Loucy (cell line): ENCODE measurements at regions not wholly inside any gene's neighbourhood (a gene's known extent, or its start where the extent isn't known, plus 50 kb on each side); places are given as distances from the start of the nearest gene placed in this dataset.

Source experiments
- H2AFZ ChIP-seq: fragments of 200-600 bp; sonication (generic); 2 replicates; pipeline ENCODE4 v1.6.0; 2016; ENCODE audit warnings: antibody characterized with exemption, mild to moderate bottlenecking, low read length, moderate library complexity
- H3F3A ChIP-seq: fragments of 200-600 bp; 2 replicates; pipeline ENCODE4 v1.6.0; 2016; ENCODE audit warnings: antibody characterized with exemption, low read depth, mild to moderate bottlenecking
- H3K27me3 ChIP-seq: fragments of 200-600 bp; sonication (generic); 2 replicates; pipeline ENCODE4 v1.6.1; 2014; ENCODE audit warnings: low read length, mild to moderate bottlenecking; ENCODE audit not compliant: insufficient read depth, poor library complexity, severe bottlenecking
- H3K36me3 ChIP-seq: fragments of 200-600 bp; sonication (generic); 2 replicates; pipeline ENCODE4 v1.6.1; 2016; ENCODE audit warnings: low read length; ENCODE audit not compliant: insufficient read depth
- H3K4me1 ChIP-seq: fragments of 200-600 bp; sonication (generic); 2 replicates; pipeline ENCODE4 v1.5.1; 2014; ENCODE audit warnings: low read length, mild to moderate bottlenecking; ENCODE audit not compliant: insufficient read depth, poor library complexity, severe bottlenecking
- H3K4me2 ChIP-seq: fragments of 200-600 bp; sonication (generic); 2 replicates; pipeline ENCODE4 v1.6.0; 2014; ENCODE audit warnings: antibody characterized with exemption, low read length, low read depth, mild to moderate bottlenecking; ENCODE audit not compliant: poor library complexity, severe bottlenecking
- H3K4me3 ChIP-seq: fragments of 200-600 bp; sonication (generic); 2 replicates; pipeline ENCODE4 v1.5.1; 2014; ENCODE audit warnings: low read length, mild to moderate bottlenecking, mixed read lengths; ENCODE audit not compliant: poor library complexity, severe bottlenecking
- H3K79me2 ChIP-seq: fragments of 200-600 bp; sonication (generic); 2 replicates; pipeline ENCODE4 v1.6.1; 2014; ENCODE audit warnings: low read length; ENCODE audit not compliant: insufficient read depth
- H3K9ac ChIP-seq: fragments of 200-600 bp; sonication (generic); 2 replicates; pipeline ENCODE4 v1.6.0; 2014; ENCODE audit warnings: mild to moderate bottlenecking, low read depth, low read length, moderate library complexity; ENCODE audit not compliant: poor library complexity, severe bottlenecking
- H3K9me2 ChIP-seq: fragments of 200-600 bp; sonication (generic); replicated peaks from 2 replicates; pipeline ENCODE4 v1.6.1; 2016; ENCODE audit warnings: low read depth, low read length, mixed read lengths
- H3K9me3 ChIP-seq: fragments of 200-600 bp; sonication (generic); 2 replicates; pipeline ENCODE4 v1.6.1; 2014; ENCODE audit warnings: mild to moderate bottlenecking, antibody characterized with exemption, low read length, low read depth; ENCODE audit not compliant: insufficient read depth
- H4K20me1 ChIP-seq: fragments of 200-600 bp; sonication (generic); 2 replicates; pipeline ENCODE4 v1.6.0; 2014; ENCODE audit warnings: antibody characterized with exemption, low read length, mild to moderate bottlenecking; ENCODE audit not compliant: insufficient read depth, poor library complexity, severe bottlenecking
- EZH2phosphoT487 ChIP-seq: fragments of 200-600 bp; IDR thresholded peaks from 2 replicates; pipeline ENCODE4 v1.6.1; 2018; ENCODE audit warnings: antibody characterized with exemption, mild to moderate bottlenecking, moderate library complexity, borderline replicate concordance
- TF ChIP-seq, protein P1 (sequence below): fragments of 200-600 bp; sonication (generic); conservative IDR thresholded peaks from 2 replicates; pipeline ENCODE4 v1.5.1; 2014; ENCODE audit warnings: mild to moderate bottlenecking, antibody characterized with exemption, low read length

DNA sequence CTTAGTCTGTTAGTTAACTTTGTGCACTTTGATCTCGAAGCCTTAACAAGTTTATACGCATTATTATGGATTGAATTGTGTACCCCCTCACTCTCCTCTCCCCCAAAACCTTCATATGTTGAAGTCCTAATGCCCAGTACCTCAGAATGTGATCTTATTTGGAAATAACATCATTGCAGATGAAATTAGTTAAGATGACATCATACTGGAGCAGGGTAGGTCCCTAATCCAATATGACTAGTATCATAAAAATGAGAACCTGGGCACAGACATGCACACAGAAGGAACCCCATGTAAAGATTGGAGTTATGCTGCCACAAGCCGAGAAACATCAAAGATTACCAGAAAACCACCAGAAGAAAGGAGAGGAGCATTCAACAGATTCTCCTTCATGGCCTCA lies 85.8 kb upstream of the TSC22D1 start:
- Histone ChIP-seq H3K79me2 (no peaks in the 10 kb centered on the region), H3K9me2 (no peaks in the 10 kb centered on the region), H3K27me3 (no peaks in the 10 kb centered on the region), H3K4me3 (no peak overlapping the region), H3K4me1 (no peaks in the 10 kb centered on the region), H3K9ac (no peak overlapping the region), H2AFZ (no peak overlapping the region), H3F3A (no peaks in the 10 kb centered on the region), H3K4me2 (no peak overlapping the region), H3K36me3 (no peaks in the 10 kb centered on the region), H3K9me3 (no peaks in the 10 kb centered on the region), H4K20me1 (no peaks in the 10 kb centered on the region)
- TF ChIP-seq, protein P1, sequence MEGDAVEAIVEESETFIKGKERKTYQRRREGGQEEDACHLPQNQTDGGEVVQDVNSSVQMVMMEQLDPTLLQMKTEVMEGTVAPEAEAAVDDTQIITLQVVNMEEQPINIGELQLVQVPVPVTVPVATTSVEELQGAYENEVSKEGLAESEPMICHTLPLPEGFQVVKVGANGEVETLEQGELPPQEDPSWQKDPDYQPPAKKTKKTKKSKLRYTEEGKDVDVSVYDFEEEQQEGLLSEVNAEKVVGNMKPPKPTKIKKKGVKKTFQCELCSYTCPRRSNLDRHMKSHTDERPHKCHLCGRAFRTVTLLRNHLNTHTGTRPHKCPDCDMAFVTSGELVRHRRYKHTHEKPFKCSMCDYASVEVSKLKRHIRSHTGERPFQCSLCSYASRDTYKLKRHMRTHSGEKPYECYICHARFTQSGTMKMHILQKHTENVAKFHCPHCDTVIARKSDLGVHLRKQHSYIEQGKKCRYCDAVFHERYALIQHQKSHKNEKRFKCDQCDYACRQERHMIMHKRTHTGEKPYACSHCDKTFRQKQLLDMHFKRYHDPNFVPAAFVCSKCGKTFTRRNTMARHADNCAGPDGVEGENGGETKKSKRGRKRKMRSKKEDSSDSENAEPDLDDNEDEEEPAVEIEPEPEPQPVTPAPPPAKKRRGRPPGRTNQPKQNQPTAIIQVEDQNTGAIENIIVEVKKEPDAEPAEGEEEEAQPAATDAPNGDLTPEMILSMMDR: no peak
- no peak for TF ChIP-seq EZH2phosphoT487

DNA sequence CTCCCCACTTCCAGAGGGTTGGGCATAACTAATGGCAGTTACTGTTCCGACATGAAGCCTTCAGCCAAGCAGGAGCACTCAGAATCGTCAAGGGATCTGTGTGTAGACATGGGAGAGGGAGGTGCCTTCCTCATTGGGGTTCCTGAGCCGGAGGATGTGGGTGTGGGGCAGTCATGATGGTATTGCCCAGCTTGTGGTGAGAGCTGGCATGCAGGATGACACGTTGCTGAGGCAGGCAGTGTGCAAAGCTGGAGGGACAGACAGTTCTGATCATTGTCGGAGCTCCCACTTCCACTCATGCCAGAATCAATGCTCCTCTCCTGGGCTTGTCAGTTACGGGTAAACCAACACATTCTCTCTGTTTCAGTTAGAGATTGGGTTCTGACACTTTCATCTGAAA lies 83.9 kb upstream of the TSC22D1 start:
- TF ChIP-seq EZH2phosphoT487: no peak
- Histone ChIP-seq H3K9me3 (no peaks in the 10 kb centered on the region), H3K27me3 (no peaks in the 10 kb centered on the region), H2AFZ (peak overlapping the region; percentile 45; the same call in 1 of the 2 replicates), H3K9me2 (no peaks in the 10 kb centered on the region), H4K20me1 (no peaks in the 10 kb centered on the region), H3K4me3 (no peak overlapping the region), H3K79me2 (no peaks in the 10 kb centered on the region), H3K9ac (no peak overlapping the region), H3K4me2 (no peak overlapping the region), H3K4me1 (no peaks in the 10 kb centered on the region), H3K36me3 (no peaks in the 10 kb centered on the region), H3F3A (no peaks in the 10 kb centered on the region)

DNA sequence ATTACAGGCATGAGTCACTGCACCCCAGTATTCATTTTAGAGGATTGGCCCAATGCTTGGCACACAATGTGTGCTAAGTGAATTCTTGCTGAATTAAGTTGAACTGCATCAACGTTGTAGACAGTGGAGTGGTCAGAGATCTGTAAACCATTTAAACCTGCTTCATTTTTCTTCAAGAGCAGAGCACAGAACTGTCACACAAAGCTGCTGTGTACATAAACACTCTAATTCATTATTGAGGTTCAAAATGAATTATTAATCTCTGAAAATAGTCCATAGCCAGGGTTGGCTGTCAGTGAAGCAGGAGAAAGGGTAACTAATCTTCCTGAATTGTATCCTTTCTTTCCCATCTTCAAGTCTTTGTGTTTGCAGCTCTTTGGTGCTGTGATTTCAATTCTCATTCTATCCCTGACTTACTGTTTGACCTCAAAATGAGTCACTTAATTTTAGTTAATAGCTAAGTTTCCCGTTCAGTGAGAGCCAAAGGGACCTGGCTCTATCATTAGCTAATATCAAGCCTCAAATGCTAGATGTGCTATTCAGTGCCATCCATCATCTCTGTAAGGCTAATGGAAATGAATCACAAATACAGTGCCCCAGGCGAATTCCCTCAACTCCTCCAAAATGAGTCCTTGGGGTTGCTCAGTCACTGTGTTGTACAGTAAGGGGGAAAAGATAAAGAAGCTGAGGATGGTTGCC lies 77.0 kb upstream of the TSC22D1 start:
- H2AFZ ChIP-seq: no peak overlapping the region
- H3K79me2 ChIP-seq: no peaks in the 10 kb centered on the region
- no peaks in the 10 kb centered on the region for H3K4me1 ChIP-seq
- H3K4me2 ChIP-seq: no peak overlapping the region
- H3K9me3 ChIP-seq: no peaks in the 10 kb centered on the region
- TF ChIP-seq EZH2phosphoT487: no peak
- TF ChIP-seq, protein P1: no peak
- H3K27me3 ChIP-seq: no peaks in the 10 kb centered on the region
- no peaks in the 10 kb centered on the region for H3F3A ChIP-seq
- H3K36me3 ChIP-seq: no peaks in the 10 kb centered on the region
- H3K9me2 ChIP-seq: no peaks in the 10 kb centered on the region
- H3K4me3 ChIP-seq: no peak overlapping the region
- H4K20me1 ChIP-seq: no peaks in the 10 kb centered on the region
- no peak overlapping the region for H3K9ac ChIP-seq

DNA sequence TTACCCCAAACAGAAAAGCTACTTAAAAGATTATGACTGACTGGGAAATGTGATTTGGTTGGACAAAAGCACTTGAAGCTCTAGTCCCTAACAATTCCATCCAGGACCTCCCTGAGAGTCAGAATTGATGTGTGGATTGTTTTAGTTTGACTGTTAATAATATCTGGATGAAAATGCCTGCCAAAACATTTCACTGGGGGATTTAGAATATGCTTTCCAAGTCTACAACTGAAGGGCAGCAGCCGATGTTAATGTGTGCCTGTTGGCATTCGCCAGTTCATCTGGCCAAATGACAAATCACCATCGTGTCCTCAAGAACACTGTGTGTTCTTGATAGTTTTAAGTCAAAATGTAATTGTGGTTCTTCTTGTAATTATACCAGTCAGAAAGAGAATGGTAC lies 76.0 kb upstream of the TSC22D1 start:
- no peaks in the 10 kb centered on the region for H3K4me1 ChIP-seq
- TF ChIP-seq, protein P1: no peak
- no peak for TF ChIP-seq EZH2phosphoT487
- no peaks in the 10 kb centered on the region for H4K20me1 ChIP-seq
- no peak overlapping the region for H3K4me2 ChIP-seq
- no peaks in the 10 kb centered on the region for H3K9me2 ChIP-seq
- H3F3A ChIP-seq: no peaks in the 10 kb centered on the region
- H3K9me3 ChIP-seq: no peaks in the 10 kb centered on the region
- H3K36me3 ChIP-seq: no peaks in the 10 kb centered on the region
- H3K4me3 ChIP-seq: no peak overlapping the region
- no peaks in the 10 kb centered on the region for H3K27me3 ChIP-seq
- H3K79me2 ChIP-seq: no peaks in the 10 kb centered on the region
- H3K9ac ChIP-seq: no peak overlapping the region
- H2AFZ ChIP-seq: no peak overlapping the region
